ENCODE measurements at regions not wholly inside any gene's neighbourhood (a gene's known extent, or its start where the extent isn't known, plus 50 kb on each side); places are given as distances from the start of the nearest gene placed in this dataset.

- Histone ChIP-seq H3K4me3 (no peak overlapping the region), H3K36me3 (no peaks in the 10 kb centered on the region), H3K9me3 (no peaks in the 10 kb centered on the region), H3K4me1 (no peaks in the 10 kb centered on the region), H3K27me3 (no peaks in the 10 kb centered on the region), H3K27ac (no peak overlapping the region)
- TF ChIP-seq, protein P1, sequence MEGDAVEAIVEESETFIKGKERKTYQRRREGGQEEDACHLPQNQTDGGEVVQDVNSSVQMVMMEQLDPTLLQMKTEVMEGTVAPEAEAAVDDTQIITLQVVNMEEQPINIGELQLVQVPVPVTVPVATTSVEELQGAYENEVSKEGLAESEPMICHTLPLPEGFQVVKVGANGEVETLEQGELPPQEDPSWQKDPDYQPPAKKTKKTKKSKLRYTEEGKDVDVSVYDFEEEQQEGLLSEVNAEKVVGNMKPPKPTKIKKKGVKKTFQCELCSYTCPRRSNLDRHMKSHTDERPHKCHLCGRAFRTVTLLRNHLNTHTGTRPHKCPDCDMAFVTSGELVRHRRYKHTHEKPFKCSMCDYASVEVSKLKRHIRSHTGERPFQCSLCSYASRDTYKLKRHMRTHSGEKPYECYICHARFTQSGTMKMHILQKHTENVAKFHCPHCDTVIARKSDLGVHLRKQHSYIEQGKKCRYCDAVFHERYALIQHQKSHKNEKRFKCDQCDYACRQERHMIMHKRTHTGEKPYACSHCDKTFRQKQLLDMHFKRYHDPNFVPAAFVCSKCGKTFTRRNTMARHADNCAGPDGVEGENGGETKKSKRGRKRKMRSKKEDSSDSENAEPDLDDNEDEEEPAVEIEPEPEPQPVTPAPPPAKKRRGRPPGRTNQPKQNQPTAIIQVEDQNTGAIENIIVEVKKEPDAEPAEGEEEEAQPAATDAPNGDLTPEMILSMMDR (IDR thresholded peaks at IDR 0.05) = no peak
- no peak for TF ChIP-seq POLR2A (IDR thresholded peaks at IDR 0.05)
- TF ChIP-seq POLR2AphosphoS5 (IDR thresholded peaks at IDR 0.05; ENCODE audit: insufficient read depth in 1 of 2, low read depth in 1 of 2) = no peak
- intact Hi-C loops (cut with DNase I) = no loop called here
- no peak for DNase-seq (ENCODE audit: extremely low spot score in 2 of 2)
These were observed 94.7 kb downstream of the DISP1 start for GRCh38 chr1:222909586-222909985.

- Histone ChIP-seq H3K4me1 (no peaks in the 10 kb centered on the region), H3K4me3 (no peak overlapping the region), H3K9me3 (no peaks in the 10 kb centered on the region), H3K27me3 (no peaks in the 10 kb centered on the region), H3K36me3 (no peaks in the 10 kb centered on the region), H3K27ac (no peak overlapping the region)
- no peak for DNase-seq (ENCODE audit: extremely low spot score in 2 of 2)
- intact Hi-C loops (cut with DNase I) = no loop called here
- TF ChIP-seq, protein P1 (IDR thresholded peaks at IDR 0.05) = no peak
- TF ChIP-seq POLR2A (IDR thresholded peaks at IDR 0.05) = no peak
- TF ChIP-seq POLR2AphosphoS5 (IDR thresholded peaks at IDR 0.05; ENCODE audit: insufficient read depth in 1 of 2, low read depth in 1 of 2) = no peak
These were observed 95.9 kb downstream of the DISP1 start for GRCh38 chr1:222910699-222911098.

DNA sequence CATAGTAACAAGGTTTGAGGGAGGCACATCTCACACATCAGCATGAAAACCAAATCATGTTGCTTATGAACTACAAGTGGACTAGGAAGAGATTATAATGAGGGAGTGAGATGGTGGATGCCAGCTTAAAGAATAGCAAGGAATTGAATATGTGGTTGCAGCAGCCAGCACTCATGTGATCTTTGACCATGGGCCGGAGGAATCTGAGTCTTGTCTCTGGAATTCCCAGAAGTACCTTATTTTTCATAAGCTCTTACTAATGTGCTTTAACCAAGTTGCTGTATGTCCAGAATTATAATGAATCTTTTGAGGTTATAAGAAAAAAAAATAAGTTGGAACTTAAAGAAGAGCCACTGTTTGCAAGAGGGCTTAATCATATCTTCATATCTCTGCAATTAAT, 97.0 kb downstream of the DISP1 start:
- H3K27me3 ChIP-seq = no peaks in the 10 kb centered on the region
- H3K36me3 ChIP-seq = no peaks in the 10 kb centered on the region
- H3K4me3 ChIP-seq = no peak overlapping the region
- DNase-seq (ENCODE audit: extremely low spot score in 2 of 2) = no peak
- TF ChIP-seq POLR2A (IDR thresholded peaks at IDR 0.05) (no peak), POLR2AphosphoS5 (IDR thresholded peaks at IDR 0.05; ENCODE audit: insufficient read depth in 1 of 2, low read depth in 1 of 2) (no peak)
- no peak overlapping the region for H3K27ac ChIP-seq
- intact Hi-C loops (cut with DNase I) = no loop called here
- no peaks in the 10 kb centered on the region for H3K9me3 ChIP-seq
- no peaks in the 10 kb centered on the region for H3K4me1 ChIP-seq

GRCh38 chr1:222912730-222913129, 97.9 kb downstream of the DISP1 start:
- no peak for DNase-seq (ENCODE audit: extremely low spot score in 2 of 2)
- intact Hi-C loops (cut with DNase I) = no loop called here
- Histone ChIP-seq H3K36me3 (no peaks in the 10 kb centered on the region), H3K9me3 (no peaks in the 10 kb centered on the region), H3K4me1 (no peaks in the 10 kb centered on the region), H3K27ac (no peak overlapping the region), H3K27me3 (no peaks in the 10 kb centered on the region), H3K4me3 (no peak overlapping the region)
- TF ChIP-seq, protein P1 (IDR thresholded peaks at IDR 0.05) = no peak
- TF ChIP-seq POLR2AphosphoS5 (IDR thresholded peaks at IDR 0.05; ENCODE audit: insufficient read depth in 1 of 2, low read depth in 1 of 2) (no peak), POLR2A (IDR thresholded peaks at IDR 0.05) (no peak)

GRCh38 chr1:222914861-222915632, 100.2 kb downstream of the DISP1 start:
- H3K27me3 ChIP-seq = no peaks in the 10 kb centered on the region
- no peaks in the 10 kb centered on the region for H3K9me3 ChIP-seq
- H3K4me3 ChIP-seq = no peak overlapping the region
- H3K36me3 ChIP-seq = no peaks in the 10 kb centered on the region
- intact Hi-C loops (cut with DNase I) = no loop called here
- H3K4me1 ChIP-seq = no peaks in the 10 kb centered on the region
- H3K27ac ChIP-seq = no peak overlapping the region
- no peak for DNase-seq (ENCODE audit: extremely low spot score in 2 of 2)
- TF ChIP-seq, protein P1 (IDR thresholded peaks at IDR 0.05) = no peak
- TF ChIP-seq POLR2AphosphoS5 (IDR thresholded peaks at IDR 0.05; ENCODE audit: insufficient read depth in 1 of 2, low read depth in 1 of 2) = no peak
- TF ChIP-seq POLR2A (IDR thresholded peaks at IDR 0.05) = no peak

All from vagina (tissue), 2 donors.